H1 (cell line): ENCODE measurements at regions not wholly inside any gene's neighbourhood (a gene's known extent, or its start where the extent isn't known, plus 50 kb on each side); places are given as distances from the start of the nearest gene placed in this dataset.

Source experiments
- CTCF ChIA-PET: fragments of 300-600 bp; sonication (Branson Sonifier 250); formaldehyde crosslinking; loops from one replicate; lab custom pipeline; 2021; ENCODE audit not compliant: partially characterized antibody; lab: Charles Lee
- POLR2A ChIA-PET: fragments of 300-600 bp; sonication (Branson Sonifier 250); formaldehyde crosslinking; loops from one replicate; lab custom pipeline; 2021; ENCODE audit warnings: inconsistent platforms; ENCODE audit not compliant: partially characterized antibody; lab: Charles Lee
- DNase-seq, 2 experiments: peaks; one replicate each; pipeline versions ENCODE4 v3.0.0 to v3.0.0-alpha.2; 2010 to 2022; ENCODE audit warnings: low spot score in 2 of 2, low read depth in 1 of 2, mixed read lengths in 1 of 2
- FAIRE-seq: peaks from 2 replicates; lab custom pipeline; 2011; peaks lifted over from hg19 to GRCh38; lab: Jason Lieb, UNC
- H2AFZ ChIP-seq: 2 replicates; pipeline ENCODE4 v1.8.1; 2012; ENCODE audit warnings: low read length, inconsistent platforms
- H2AK5ac ChIP-seq: 2 replicates; pipeline ENCODE4 v1.6.1; 2013; ENCODE audit warnings: low read depth, low read length
- H2BK120ac ChIP-seq: replicated peaks from 2 replicates; pipeline ENCODE3; 2013; ENCODE audit warnings: low read depth, low read length, inconsistent platforms
- H2BK12ac ChIP-seq: 2 replicates; pipeline ENCODE4 v1.6.1; 2013; ENCODE audit warnings: low read depth, low read length
- H2BK15ac ChIP-seq: 2 replicates; pipeline ENCODE4 v1.6.1; 2013; ENCODE audit warnings: low read length
- H2BK20ac ChIP-seq: 2 replicates; pipeline ENCODE4 v1.6.1; 2013; ENCODE audit warnings: low read length
- H2BK5ac ChIP-seq: 2 replicates; pipeline ENCODE4 v1.6.1; 2013; ENCODE audit warnings: low read depth, low read length
- H3K14ac ChIP-seq: 2 replicates; pipeline ENCODE4 v1.6.1; 2013; ENCODE audit warnings: inconsistent platforms; ENCODE audit not compliant: insufficient read length
- H3K18ac ChIP-seq: 2 replicates; pipeline ENCODE4 v1.6.1; 2013; ENCODE audit warnings: low read length; ENCODE audit errors: extremely low read depth
- H3K23ac ChIP-seq: 2 replicates; pipeline ENCODE4 v1.6.1; 2013; ENCODE audit warnings: inconsistent platforms; ENCODE audit not compliant: insufficient read length
- H3K23me2 ChIP-seq: 2 replicates; pipeline ENCODE4 v1.6.1; 2013; ENCODE audit warnings: low read depth, low read length
- H3K27ac ChIP-seq: 2 replicates; pipeline ENCODE4 v1.6.1; 2011; ENCODE audit warnings: low read depth, low read length, inconsistent platforms
- H3K27me3 ChIP-seq, 4 experiments: replicated peaks in 1 of 4; 1 replicate in 1 of 4; 2 replicates in 3 of 4; pipeline versions ENCODE4 v1.6.1 to v1.8.1; 2011 to 2013; ENCODE audit warnings: low read length in 3 of 4, mild to moderate bottlenecking in 3 of 4, inconsistent platforms in 2 of 4, mixed read lengths in 2 of 4, moderate library complexity in 1 of 4; ENCODE audit not compliant: control insufficient read depth in 3 of 4, insufficient read depth in 3 of 4; ENCODE audit errors: extremely low read depth in 1 of 4
- H3K36me3 ChIP-seq, 4 experiments: 2 replicates each; pipeline versions ENCODE4 v1.6.1 to v1.8.1; 2011 to 2013; ENCODE audit warnings: mild to moderate bottlenecking in 4 of 4, low read length in 3 of 4, moderate library complexity in 2 of 4, control low read depth in 1 of 4, inconsistent platforms in 1 of 4; ENCODE audit not compliant: insufficient read depth in 4 of 4, control insufficient read depth in 2 of 4
- H3K4ac ChIP-seq: replicated peaks from 2 replicates; pipeline ENCODE3; 2013; ENCODE audit warnings: low read length, low read depth, mixed read lengths, inconsistent platforms; ENCODE audit not compliant: insufficient read length
- H3K4me1 ChIP-seq, 4 experiments: replicated peaks in 1 of 4; 1 replicate in 1 of 4; 2 replicates in 3 of 4; pipeline versions ENCODE4 v1.6.1 to v1.8.1; 2011 to 2013; ENCODE audit warnings: low read length in 3 of 4, inconsistent platforms in 2 of 4, mixed read lengths in 1 of 4; ENCODE audit not compliant: insufficient read depth in 4 of 4, control insufficient read depth in 3 of 4
- H3K4me2 ChIP-seq, 2 experiments: 2 replicates each; pipeline versions ENCODE4 v1.6.1 to v1.8.1; 2011 to 2013; ENCODE audit warnings: low read depth in 2 of 2, low read length in 2 of 2, control low read depth in 1 of 2, inconsistent platforms in 1 of 2, mild to moderate bottlenecking in 1 of 2; ENCODE audit not compliant: insufficient read depth in 1 of 2
- H3K4me3 ChIP-seq, 4 experiments: fragments of 200-600, 300-600 bp in 1 of 4; sonication (generic), shearing (Covaris generic), sonication (Bioruptor Twin) in 1 of 4; 2 replicates each; pipeline versions ENCODE4 v1.5.1 to v1.8.1; 2011 to 2016; ENCODE audit warnings: low read length in 4 of 4, low read depth in 3 of 4, control low read depth in 2 of 4, inconsistent platforms in 2 of 4, mild to moderate bottlenecking in 2 of 4, mixed read lengths in 1 of 4, moderate library complexity in 1 of 4; ENCODE audit not compliant: insufficient read depth in 2 of 4; ENCODE audit errors: extremely low read depth in 1 of 4
- H3K56ac ChIP-seq: replicated peaks from 2 replicates; pipeline ENCODE3; 2013; ENCODE audit warnings: low read depth, mild to moderate bottlenecking, mixed read lengths, low read length, inconsistent platforms; ENCODE audit not compliant: insufficient read length
- H3K79me1 ChIP-seq: 2 replicates; pipeline ENCODE4 v1.6.1; 2013; ENCODE audit warnings: low read depth, low read length, control low read depth
- H3K79me2 ChIP-seq, 2 experiments: 2 replicates each; pipeline versions ENCODE4 v1.6.1 to v1.8.1; 2012 to 2013; ENCODE audit warnings: low read length in 2 of 2, mild to moderate bottlenecking in 2 of 2, inconsistent platforms in 1 of 2; ENCODE audit not compliant: insufficient read depth in 2 of 2, control insufficient read depth in 1 of 2
- H3K9ac ChIP-seq, 4 experiments: replicated peaks in 1 of 4; 1 replicate in 1 of 4; 2 replicates in 3 of 4; pipeline versions ENCODE4 v1.6.1 to v1.8.1; 2011 to 2013; ENCODE audit warnings: low read depth in 3 of 4, low read length in 3 of 4, control low read depth in 2 of 4, mild to moderate bottlenecking in 2 of 4, moderate library complexity in 2 of 4, inconsistent platforms in 1 of 4; ENCODE audit errors: extremely low read depth in 1 of 4
- H3K9me3 ChIP-seq, 2 experiments: 2 replicates each; pipeline versions ENCODE4 v1.6.1 to v1.8.1; 2012 to 2013; ENCODE audit warnings: mild to moderate bottlenecking in 2 of 2, moderate library complexity in 2 of 2, control low read depth in 1 of 2, inconsistent platforms in 1 of 2, low read depth in 1 of 2, low read length in 1 of 2, mixed read lengths in 1 of 2; ENCODE audit not compliant: insufficient read depth in 2 of 2
- H4K20me1 ChIP-seq, 2 experiments: replicated peaks in 1 of 2; 2 replicates each; pipeline versions ENCODE3 to v1.8.1; 2011 to 2013; ENCODE audit warnings: inconsistent platforms in 2 of 2, low read length in 2 of 2, mild to moderate bottlenecking in 1 of 2; ENCODE audit not compliant: insufficient read depth in 2 of 2, control insufficient read depth in 1 of 2
- H4K5ac ChIP-seq: 2 replicates; pipeline ENCODE4 v1.6.1; 2013; ENCODE audit warnings: low read length, low read depth, mixed read lengths, inconsistent platforms; ENCODE audit not compliant: insufficient read length
- H4K8ac ChIP-seq: 2 replicates; pipeline ENCODE4 v1.8.0; 2013; ENCODE audit warnings: mild to moderate bottlenecking, moderate library complexity, low read length, inconsistent platforms; ENCODE audit not compliant: insufficient read depth; ENCODE audit errors: extremely low read depth
- H4K91ac ChIP-seq: replicated peaks from 2 replicates; pipeline ENCODE3; 2013; ENCODE audit warnings: low read length, mixed read lengths, inconsistent platforms; ENCODE audit not compliant: insufficient read length
- CBX8 ChIP-seq: fragments of 300-800, 300-1000 bp; sonication (generic); IDR thresholded peaks from 2 replicates; pipeline ENCODE4 v1.7.1; 2016; ENCODE audit warnings: low read depth, low read length, borderline replicate concordance
- EGR1 ChIP-seq: IDR thresholded peaks from 2 replicates; pipeline ENCODE4 v1.6.1; 2011; ENCODE audit warnings: low read depth, low read length, borderline replicate concordance
- MAFK ChIP-seq: IDR thresholded peaks from 2 replicates; pipeline ENCODE4 v1.6.1; 2012; ENCODE audit warnings: low read depth, mild to moderate bottlenecking, improper control_type of control experiment, low read length
- NRF1 ChIP-seq: IDR thresholded peaks from 2 replicates; pipeline ENCODE4 v1.6.1; 2011; ENCODE audit warnings: mild to moderate bottlenecking, low read depth, low read length, improper control_type of control experiment
- SP1 ChIP-seq: IDR thresholded peaks from 2 replicates; pipeline ENCODE4 v1.6.1; 2011; ENCODE audit warnings: low read depth, low read length
- SUZ12 ChIP-seq: fragments of 200-600 bp; sonication (generic); IDR thresholded peaks from 2 replicates; pipeline ENCODE4 v1.6.1; 2012; ENCODE audit warnings: mild to moderate bottlenecking, inconsistent platforms, low read length, moderate library complexity, mixed read lengths
- TBP ChIP-seq: IDR thresholded peaks from 2 replicates; pipeline ENCODE4 v1.6.1; 2011; ENCODE audit warnings: low read depth, low read length, improper control_type of control experiment
- ZNF274 ChIP-seq: IDR thresholded peaks from 2 replicates; pipeline ENCODE4 v1.7.0; 2012; ENCODE audit warnings: low read length, borderline replicate concordance; ENCODE audit errors: extremely low read depth
- WGBS, 2 experiments: shearing (Covaris generic) in 1 of 2; methylation state at CpG; one replicate each; pipeline versions ENCODE4 v1.1.6 to v1.1.7; 2013 to 2015; ENCODE audit warnings: low lambda C conversion rate in 2 of 2, mixed read lengths in 2 of 2, inconsistent platforms in 1 of 2, low coverage in 1 of 2, missing lambda C conversion rate in 1 of 2; ENCODE audit not compliant: insufficient replicate concordance in 2 of 2, insufficient coverage in 1 of 2, insufficient read length in 1 of 2; ENCODE audit errors: extremely low coverage in 1 of 2, missing lambda C conversion rate in 1 of 2; 5-methylcytosine and 5-hydroxymethylcytosine counted together
- TF ChIP-seq, protein P1 (sequence below): IDR thresholded peaks from 2 replicates; pipeline ENCODE4 v1.6.1; 2012; ENCODE audit warnings: inconsistent platforms

GRCh38 chr2:129737660-129738527 is 241.6 kb upstream of the RAB6C start:
- Histone ChIP-seq H3K56ac (no peak overlapping the region), H3K36me3 (no peaks in the 10 kb centered on the region), H3K79me2 (no peaks in the 10 kb centered on the region), H3K18ac (no peak overlapping the region), H3K9ac (no peak overlapping the region), H3K4me2 (no peak overlapping the region), H3K27me3 (no peaks in the 10 kb centered on the region), H4K91ac (no peak overlapping the region), H2BK12ac (no peak overlapping the region), H2AFZ (no peak overlapping the region), H2BK120ac (no peak overlapping the region), H2BK5ac (no peak overlapping the region), H2BK20ac (no peak overlapping the region), H4K8ac (no peak overlapping the region; the same call in 1 of the 2 replicates), H3K14ac (no peak overlapping the region), H3K79me1 (no peaks in the 10 kb centered on the region), H4K20me1 (peaks cover 0 to 7% of the 10 kb centered on the region in 2 experiments), H3K23me2 (peaks cover 13% of the 10 kb centered on the region; the same call in 1 of the 2 replicates), H3K9me3 (peaks cover 0 to 8% of the 10 kb centered on the region in 2 experiments; a peak in 1 of 4 replicates), H2AK5ac (no peak overlapping the region), H3K4me3 (no peak overlapping the region), H2BK15ac (no peak overlapping the region), H4K5ac (no peak overlapping the region), H3K23ac (no peak overlapping the region), H3K27ac (no peak overlapping the region), H3K4me1 (no peaks in the 10 kb centered on the region), H3K4ac (no peak overlapping the region)
- TF ChIP-seq MAFK (no peak), EGR1 (no peak), SUZ12 (no peak), ZNF274 (no peak), TBP (no peak), CBX8 (no peak), NRF1 (no peak), SP1 (no peak)
- TF ChIP-seq, protein P1, sequence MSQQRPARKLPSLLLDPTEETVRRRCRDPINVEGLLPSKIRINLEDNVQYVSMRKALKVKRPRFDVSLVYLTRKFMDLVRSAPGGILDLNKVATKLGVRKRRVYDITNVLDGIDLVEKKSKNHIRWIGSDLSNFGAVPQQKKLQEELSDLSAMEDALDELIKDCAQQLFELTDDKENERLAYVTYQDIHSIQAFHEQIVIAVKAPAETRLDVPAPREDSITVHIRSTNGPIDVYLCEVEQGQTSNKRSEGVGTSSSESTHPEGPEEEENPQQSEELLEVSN = no peak
- FAIRE-seq (no peak), DNase-seq (no peak)
- ChIA-PET POLR2A (no interaction called here), CTCF (interaction anchor here (1.5 kb wide), 1 partner anchor 11 kb away, joined by 6 read pairs; no protein-coding TSS in a partner anchor)
- 92% methylated on average over 12 of the region's 15 CpGs; no CpG with 5 or more reads in 1 of the 2 experiments for WGBS, 2 experiments
